HS-27A (cell line): ENCODE measurements at regions not wholly inside any gene's neighbourhood (a gene's known extent, or its start where the extent isn't known, plus 50 kb on each side); places are given as distances from the start of the nearest gene placed in this dataset.

Experiments used
- DNase-seq: peaks from one replicate; pipeline ENCODE4 v3.0.0-alpha.2; 2012; ENCODE audit warnings: low read depth, missing footprints

- no peak for DNase-seq
Observed at GRCh38 chr12:16972923-16973770, 367.2 kb upstream of the LMO3 start.

GRCh38 chr12:16962889-16963288 is 356.9 kb upstream of the LMO3 start:
- DNase-seq, result no peak

- DNase-seq, result no peak
Observed at GRCh38 chr12:16955083-16955657, 349.2 kb upstream of the LMO3 start.

- no peak for DNase-seq
Observed at GRCh38 chr12:16949871-16950667, 344.1 kb upstream of the LMO3 start.

GRCh38 chr12:16949371-16949770 is 343.4 kb upstream of the LMO3 start:
- DNase-seq, result no peak

GRCh38 chr12:16946704-16947103 is 340.7 kb upstream of the LMO3 start:
- DNase-seq, result no peak

- DNase-seq, result peak; percentile 29
Observed at GRCh38 chr12:16939871-16940306, 333.9 kb upstream of the LMO3 start.

- no peak for DNase-seq
Observed at GRCh38 chr12:16927259-16927658, 321.3 kb upstream of the LMO3 start.

GRCh38 chr12:16920451-16920850 is 314.5 kb upstream of the LMO3 start:
- DNase-seq, result no peak

- DNase-seq, result no peak
Observed at GRCh38 chr12:16919551-16919950, 313.6 kb upstream of the LMO3 start.

GRCh38 chr12:16914853-16915252 is 308.9 kb upstream of the LMO3 start:
- DNase-seq, result no peak

- no peak for DNase-seq
Observed at GRCh38 chr12:16913832-16914490, 308.0 kb upstream of the LMO3 start.

GRCh38 chr12:16901946-16902345 is 296.0 kb upstream of the LMO3 start:
- DNase-seq, result no peak

GRCh38 chr12:16893426-16893825 is 287.5 kb upstream of the LMO3 start:
- DNase-seq, result no peak

- no peak for DNase-seq
Observed at GRCh38 chr12:16891673-16892072, 285.7 kb upstream of the LMO3 start.

- DNase-seq, result no peak
Observed at GRCh38 chr12:16884819-16885218, 278.9 kb upstream of the LMO3 start.

GRCh38 chr12:16884056-16884455 is 278.1 kb upstream of the LMO3 start:
- DNase-seq, result no peak

- no peak for DNase-seq
Observed at GRCh38 chr12:16881986-16882570, 276.1 kb upstream of the LMO3 start.

- no peak for DNase-seq
Observed at GRCh38 chr12:16880864-16881285, 274.9 kb upstream of the LMO3 start.

- no peak for DNase-seq
Observed at GRCh38 chr12:16870845-16871244, 264.9 kb upstream of the LMO3 start.

GRCh38 chr12:16863742-16864141 is 257.8 kb upstream of the LMO3 start:
- DNase-seq, result no peak

GRCh38 chr12:16857456-16857923 is 251.5 kb upstream of the LMO3 start:
- no peak for DNase-seq
